GM19025 (cell line): ENCODE measurements at regions not wholly inside any gene's neighbourhood (a gene's known extent, or its start where the extent isn't known, plus 50 kb on each side); places are given as distances from the start of the nearest gene placed in this dataset.

Experiments
- ATAC-seq: cut with Tn5 transposase; IDR thresholded peaks from one replicate; pipeline ENCODE4 v1.9.1; 2021; ENCODE audit warnings: mild to moderate bottlenecking, low read depth, moderate library complexity; ENCODE audit not compliant: unreplicated experiment

DNA sequence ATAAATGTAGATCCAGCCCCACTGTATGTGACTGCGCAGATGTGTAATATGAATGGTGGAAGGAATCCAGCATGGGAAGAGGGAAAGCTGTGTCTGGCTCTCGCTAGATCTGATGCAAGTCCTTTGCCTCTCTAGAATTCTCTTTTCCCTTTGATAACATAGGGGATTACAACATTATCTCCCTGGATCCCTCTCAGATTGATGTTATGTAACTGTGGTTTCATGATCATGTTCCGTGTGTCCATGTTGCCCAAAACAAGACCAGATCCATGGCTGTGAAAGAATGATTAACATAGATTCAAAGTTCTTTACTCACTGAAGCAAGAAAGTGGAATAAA lies 184.0 kb upstream of the UBL3 start:
- no peak for ATAC-seq

DNA sequence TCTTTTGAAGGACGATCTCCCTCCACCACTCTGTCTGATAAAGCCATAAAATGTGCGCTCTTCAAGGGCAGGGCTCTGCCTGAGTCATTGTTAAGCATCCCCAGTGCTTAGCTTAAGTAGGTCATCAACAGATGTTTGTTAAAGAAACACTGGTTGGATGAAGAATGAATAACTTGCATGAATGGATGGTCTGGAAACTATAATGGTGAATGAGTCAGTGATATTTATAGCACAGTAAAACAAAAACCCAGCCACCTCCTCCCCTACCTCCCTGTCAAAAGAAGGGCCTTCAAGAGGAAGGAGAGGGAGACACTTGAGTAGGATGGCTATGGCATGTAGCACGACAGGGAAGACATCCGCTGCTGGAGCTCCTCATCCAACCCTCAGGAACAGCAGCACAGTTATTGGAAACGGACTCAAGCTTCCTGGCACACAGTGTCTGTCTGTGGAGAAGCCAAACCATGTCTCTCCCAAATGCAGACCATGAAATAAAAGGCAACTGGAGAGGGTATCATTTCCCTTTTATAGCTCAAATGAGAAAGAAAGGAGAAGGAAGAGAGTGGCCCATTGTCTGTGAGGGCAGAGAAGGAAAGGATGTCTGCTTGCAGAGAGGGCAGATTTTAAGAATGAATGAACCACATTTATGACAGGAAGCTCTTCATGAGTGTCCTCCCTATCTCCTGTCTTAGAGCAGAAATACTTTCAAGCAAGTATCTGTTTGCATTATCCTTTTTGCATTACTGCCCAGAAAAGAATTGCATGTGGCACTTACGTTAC lies 183.5 kb upstream of the UBL3 start:
- no peak for ATAC-seq

GRCh38 chr13:30032263-30032662 lies 181.8 kb upstream of the UBL3 start:
- no peak for ATAC-seq

DNA sequence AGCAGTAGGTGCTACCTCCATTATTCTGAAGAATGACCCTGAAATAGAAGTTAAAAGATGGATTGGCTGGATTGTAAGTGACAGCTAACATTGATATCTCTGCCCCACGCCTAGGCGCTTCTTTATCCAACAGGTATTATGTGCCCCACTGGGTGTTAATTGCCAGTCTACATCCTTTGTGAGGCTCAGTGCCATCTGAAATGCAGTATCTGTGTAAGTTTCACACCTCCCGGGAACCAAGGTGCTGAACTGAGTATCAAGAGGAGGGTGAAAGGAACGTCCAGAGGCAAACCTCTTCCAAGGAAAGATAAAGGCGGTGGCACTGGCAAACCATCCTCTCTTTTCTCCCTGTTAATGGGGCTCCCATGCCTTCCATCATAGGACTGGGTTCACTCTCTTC lies 181.1 kb upstream of the UBL3 start:
- ATAC-seq, result no peak

DNA sequence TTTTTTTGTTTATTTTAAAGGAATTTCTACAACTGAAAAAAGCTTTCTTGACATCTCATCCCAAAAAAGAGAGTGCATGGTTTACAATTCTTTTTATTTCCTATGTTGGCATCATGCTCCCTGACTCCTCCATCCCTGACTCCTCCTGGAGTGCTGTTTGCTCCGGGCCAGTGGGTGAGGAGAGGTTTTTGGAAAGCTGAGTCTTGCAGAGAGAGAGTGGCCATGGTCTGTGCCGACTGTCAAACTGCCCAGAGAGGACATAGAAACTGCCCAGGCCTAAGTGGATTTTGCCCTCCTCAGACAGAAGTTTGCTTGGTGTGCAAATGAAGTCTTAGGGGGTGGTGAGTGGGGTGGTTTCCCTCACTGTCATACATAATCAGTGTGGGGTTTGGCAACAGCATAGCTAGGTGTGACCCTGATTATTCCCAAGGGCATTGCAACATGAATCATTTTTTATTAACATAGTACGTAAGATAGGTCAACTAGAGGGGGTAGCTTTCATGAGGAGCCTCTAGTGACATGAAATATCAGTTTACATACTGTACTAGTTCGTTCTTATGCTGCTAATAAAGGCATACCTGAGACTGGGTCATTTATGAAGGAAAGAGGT lies 179.8 kb upstream of the UBL3 start:
- no peak for ATAC-seq

DNA sequence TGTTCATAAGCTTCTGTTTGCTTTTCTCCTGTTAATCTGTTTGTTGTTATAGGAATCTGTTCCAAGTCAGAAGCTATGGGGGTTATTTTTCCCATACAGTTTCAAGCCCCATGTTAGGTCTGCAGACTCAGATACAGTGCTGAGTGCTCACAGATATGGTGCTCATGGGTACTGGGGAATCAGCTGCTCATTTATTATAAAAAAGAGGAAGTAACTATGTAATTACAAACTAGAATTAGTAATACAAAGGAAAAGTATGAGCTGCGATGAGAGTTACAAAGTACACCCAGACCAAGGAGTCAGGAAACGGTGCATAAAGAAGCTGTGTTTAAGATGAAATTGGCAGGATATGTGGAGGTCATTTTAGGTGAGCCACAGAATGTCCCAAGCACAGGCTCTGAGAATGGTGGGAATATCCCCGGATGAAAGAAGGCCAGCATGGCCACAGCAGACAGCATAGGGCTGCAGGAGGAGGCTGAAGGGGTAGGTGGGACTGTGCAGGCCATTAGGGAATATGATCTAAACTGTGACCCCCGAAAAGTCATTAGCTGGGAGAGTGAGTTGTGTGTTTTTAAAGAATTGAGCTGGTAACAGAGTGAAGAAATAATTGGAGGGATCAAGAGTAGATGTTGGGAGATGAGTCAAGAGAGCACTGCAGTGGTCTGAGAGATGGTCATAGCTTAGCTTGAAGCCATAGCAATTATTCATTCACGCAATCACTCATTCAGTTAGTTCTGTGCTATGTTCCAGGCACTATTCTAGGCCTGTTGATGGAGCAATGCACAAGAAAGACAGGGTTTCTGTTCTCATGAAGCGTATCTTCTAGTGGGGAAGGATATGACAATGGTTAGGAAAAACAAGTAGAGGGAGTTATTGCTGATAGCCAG lies 177.4 kb upstream of the UBL3 start:
- no peak for ATAC-seq

GRCh38 chr13:30026909-30027308 lies 176.5 kb upstream of the UBL3 start:
- no peak for ATAC-seq

GRCh38 chr13:30026093-30026492 lies 175.7 kb upstream of the UBL3 start:
- ATAC-seq, result no peak

GRCh38 chr13:30025351-30025750 lies 174.9 kb upstream of the UBL3 start:
- no peak for ATAC-seq

DNA sequence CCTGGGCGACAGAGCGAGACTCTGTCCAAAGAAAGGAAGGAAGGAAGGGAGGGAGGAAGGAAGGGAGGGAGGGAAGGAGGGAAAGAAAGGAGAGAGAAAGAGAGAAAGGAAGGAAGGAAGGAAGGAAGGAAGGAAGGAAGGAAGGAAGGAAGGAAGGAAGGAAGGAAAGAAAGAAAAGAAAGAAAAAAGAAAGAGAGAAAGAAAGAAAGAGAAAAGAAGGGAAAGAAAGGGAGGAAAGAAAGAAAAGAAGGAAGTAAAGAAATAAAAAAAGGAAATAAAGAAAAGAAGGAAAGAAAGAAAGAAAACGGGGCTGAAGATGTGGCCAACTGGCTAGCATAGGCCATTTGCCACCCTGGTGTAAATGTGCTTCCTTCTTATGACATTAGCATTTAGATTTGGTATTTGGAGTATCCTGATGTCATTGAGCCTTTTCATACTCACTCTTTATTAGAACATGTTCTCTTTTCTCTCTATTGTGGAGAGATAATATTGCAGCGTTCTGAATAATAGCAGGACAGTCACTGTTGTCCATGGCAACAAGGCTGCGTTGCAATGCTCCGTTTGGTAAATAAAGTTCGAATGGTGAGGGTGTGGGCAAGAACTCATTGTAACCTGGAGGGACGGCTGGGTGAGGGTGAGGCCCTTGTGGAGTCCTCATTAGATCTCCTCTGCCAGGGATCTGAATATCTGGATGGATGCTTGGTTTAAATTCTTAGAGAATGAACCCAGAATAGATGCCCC lies 173.9 kb upstream of the UBL3 start:
- no peak for ATAC-seq

DNA sequence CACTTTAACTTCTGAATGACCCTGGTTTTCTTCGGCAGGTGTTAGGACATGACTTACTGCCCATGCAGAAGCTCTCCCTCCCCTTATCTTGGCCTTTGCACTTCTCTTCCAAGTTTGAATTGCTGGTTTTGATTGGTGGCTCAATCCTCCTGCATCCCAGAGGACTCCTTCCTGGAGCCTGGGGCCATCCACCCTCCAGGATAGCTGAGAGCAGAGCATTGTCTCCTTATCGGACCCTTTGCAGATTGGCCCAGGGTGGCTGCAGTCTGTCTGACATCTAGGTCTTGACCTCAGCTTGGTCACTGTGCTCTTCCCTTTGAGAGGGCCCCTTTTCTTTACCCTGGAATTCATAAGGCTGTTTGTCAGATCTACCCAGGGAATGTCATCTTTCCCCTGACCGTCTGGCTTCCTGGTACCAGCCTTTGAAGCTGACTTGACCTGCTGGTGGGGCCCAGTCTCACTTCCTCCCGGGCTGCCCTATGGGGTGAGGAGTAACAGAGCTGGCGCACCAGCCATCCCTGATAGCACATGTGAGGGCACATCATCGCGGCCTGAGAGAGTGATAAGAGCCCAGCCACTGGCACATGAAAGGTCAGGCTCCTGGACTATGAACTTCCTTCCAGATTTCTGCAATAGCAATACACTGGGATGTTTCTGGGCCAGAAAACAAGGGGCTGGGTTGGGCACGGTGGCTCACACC lies 172.9 kb upstream of the UBL3 start:
- no peak for ATAC-seq

DNA sequence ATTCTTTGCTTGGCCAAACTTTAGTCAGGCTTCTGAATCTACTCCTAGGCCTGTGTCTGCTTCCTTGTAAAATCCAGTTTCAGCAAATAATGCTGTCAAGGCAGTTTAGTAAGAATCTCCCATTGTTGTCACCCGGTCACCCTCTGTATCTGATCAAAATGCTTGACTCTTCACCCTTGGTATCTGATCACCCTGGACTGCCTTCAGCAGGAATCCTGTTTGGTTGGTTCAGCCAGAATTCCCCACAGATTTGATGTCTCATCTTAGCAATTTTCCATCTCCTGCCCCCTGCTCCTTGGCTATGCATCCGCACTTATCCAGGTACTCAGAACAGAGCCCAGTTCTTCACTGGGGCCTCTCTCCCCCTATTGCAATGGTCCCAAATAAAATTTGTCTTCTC lies 172.4 kb upstream of the UBL3 start:
- no peak for ATAC-seq

- ATAC-seq, result no peak
Observed at GRCh38 chr13:30022256-30022655, 171.8 kb upstream of the UBL3 start.

- no peak for ATAC-seq
Observed at GRCh38 chr13:30021611-30022010, 171.2 kb upstream of the UBL3 start.

DNA sequence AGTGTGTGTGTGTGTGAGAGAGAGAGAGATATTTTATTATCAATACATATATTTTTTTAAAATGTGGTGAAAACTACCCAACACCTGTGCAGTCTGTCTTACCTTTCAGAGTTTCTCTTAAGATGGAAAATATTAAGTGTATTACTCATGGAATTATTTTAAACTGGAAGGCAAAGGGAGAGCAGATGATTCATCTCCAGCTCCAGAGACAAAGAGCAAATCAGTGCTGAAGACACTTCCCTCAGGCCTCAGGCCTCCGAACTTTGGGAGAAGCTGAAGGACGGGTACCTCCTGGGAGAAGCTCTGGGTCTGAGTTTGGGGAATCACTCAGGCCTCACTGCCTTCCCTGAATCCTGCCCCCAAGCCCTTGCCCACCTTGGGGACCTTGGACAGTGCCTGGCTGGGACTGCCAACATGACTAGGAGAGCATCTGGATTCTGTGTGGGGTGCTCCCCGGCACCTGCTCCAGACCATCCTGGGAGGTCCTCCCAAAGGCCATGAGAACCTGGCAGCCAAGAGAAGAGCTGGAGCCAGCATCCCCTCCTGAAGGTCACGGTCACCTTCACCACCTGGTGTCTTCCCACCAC lies 170.4 kb upstream of the UBL3 start:
- no peak for ATAC-seq

- no peak for ATAC-seq
Observed at GRCh38 chr13:30019648-30020626, 169.5 kb upstream of the UBL3 start.

GRCh38 chr13:30017880-30018279 lies 167.5 kb upstream of the UBL3 start:
- ATAC-seq, result no peak

DNA sequence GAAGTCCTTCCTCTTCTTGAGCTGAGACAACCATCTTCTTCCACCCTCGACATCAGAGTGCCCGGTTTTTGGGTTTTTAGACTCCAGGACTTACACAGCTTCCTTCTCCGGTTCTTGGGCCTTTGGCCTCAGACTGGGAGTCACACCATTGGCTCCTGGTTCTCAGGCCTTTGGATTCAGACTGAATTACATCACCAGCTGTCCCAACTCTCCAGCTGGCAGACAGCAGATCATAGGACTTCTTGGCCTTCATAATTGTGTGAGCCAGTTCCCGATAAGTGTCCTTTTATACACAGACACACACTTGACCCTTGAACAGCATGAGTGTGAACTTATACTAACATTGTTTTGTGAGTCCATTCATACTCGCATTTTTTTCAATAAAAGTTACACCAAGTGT lies 166.0 kb upstream of the UBL3 start:
- no peak for ATAC-seq

DNA sequence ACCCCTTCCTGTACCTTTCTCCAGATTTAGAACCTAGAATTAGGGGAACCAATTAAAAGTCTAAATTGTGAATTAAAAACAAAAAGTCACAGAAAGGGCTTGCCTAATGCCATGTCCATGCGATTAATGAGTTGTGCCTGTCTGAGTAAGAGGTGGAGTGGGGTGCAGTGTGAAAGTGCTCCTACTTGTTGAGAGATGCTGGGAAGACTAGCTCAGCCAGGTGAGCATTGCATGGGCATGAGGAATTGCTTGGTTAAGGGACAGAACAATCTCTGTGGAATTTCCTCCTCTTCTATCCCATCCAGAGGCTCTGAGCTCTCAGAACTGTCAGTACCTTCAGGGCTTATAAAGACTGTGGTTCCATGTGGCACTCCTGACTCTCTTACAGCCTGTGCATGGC lies 159.0 kb upstream of the UBL3 start:
- ATAC-seq, result no peak
